HCT116 (cell line): ENCODE measurements at regions not wholly inside any gene's neighbourhood (a gene's known extent, or its start where the extent isn't known, plus 50 kb on each side); places are given as distances from the start of the nearest gene placed in this dataset.

ENCODE experiments used
- ATAC-seq: fragments of 200-7000 bp; cut with Tn5 transposase; 2 replicates; pipeline ENCODE4 v1.9.1; 2020; ENCODE audit warnings: mild to moderate bottlenecking, moderate library complexity
- BruUV-seq: library from RNA; stranded (reverse); fragments of 400-500 nt; replicated peaks from 2 replicates; lab custom pipeline; 2021; lab: Mats Ljungman, UMichigan
- CTCF ChIA-PET: fragments of 300-600 bp; sonication (Branson Sonifier 250); formaldehyde crosslinking; loops from one replicate; lab custom pipeline; 2021; ENCODE audit warnings: antibody characterized with exemption; lab: Charles Lee
- POLR2A ChIA-PET: fragments of 300-600, 350-600 bp; sonication (Branson Sonifier 250); formaldehyde crosslinking; loops from one replicate; lab custom pipeline; 2021; ENCODE audit warnings: antibody characterized with exemption; lab: Charles Lee
- RAD21 ChIA-PET, 2 experiments: fragments of 300-600 bp; sonication (Branson Sonifier 250); formaldehyde crosslinking; loops; one replicate each; lab custom pipeline; 2023; ENCODE audit warnings: low total read pairs in 2 of 2; ENCODE audit not compliant: uncharacterized antibody in 2 of 2, unreplicated experiment in 2 of 2, low non-redundant PET in 1 of 2; lab: Charles Lee
- DNase-seq: peaks from one replicate; pipeline ENCODE4 v3.0.0-alpha.2; 2010; ENCODE audit warnings: low read depth, low spot score
- H2AFZ ChIP-seq: fragments of 200-600 bp; shearing (Covaris generic), sonication (generic); 2 replicates; pipeline ENCODE4 v1.6.1; 2017; ENCODE audit warnings: low read depth, mixed run types, mixed read lengths, antibody characterized with exemption, low read length; ENCODE audit not compliant: poor library complexity, severe bottlenecking
- H3K27ac ChIP-seq: 2 replicates; pipeline ENCODE4 v1.5.1; 2012; ENCODE audit warnings: low read depth, low read length
- H3K27me3 ChIP-seq: fragments of 200-600 bp; sonication (generic); 2 replicates; pipeline ENCODE4 v1.6.1; 2016; ENCODE audit warnings: mixed run types, low read length, mixed read lengths; ENCODE audit not compliant: insufficient read depth
- H3K36me3 ChIP-seq, 2 experiments: fragments of 200-500 bp in 1 of 2; fragments of 200-600 bp in 1 of 2; sonication (Bioruptor generic) in 1 of 2; sonication (generic) in 1 of 2; 2 replicates each; pipeline versions ENCODE4 v1.5.1 to v1.6.1; 2014 to 2016; ENCODE audit warnings: low read length in 2 of 2, inconsistent platforms in 1 of 2, mixed read lengths in 1 of 2, mixed run types in 1 of 2; ENCODE audit not compliant: insufficient read depth in 2 of 2, control insufficient read depth in 1 of 2
- H3K4me1 ChIP-seq, 2 experiments: fragments of 200-600 bp in 1 of 2; sonication (generic) in 1 of 2; 2 replicates each; pipeline versions ENCODE4 v1.5.1 to v1.6.1; 2012 to 2017; ENCODE audit warnings: low read length in 2 of 2, inconsistent platforms in 1 of 2, mild to moderate bottlenecking in 1 of 2, mixed read lengths in 1 of 2, mixed run types in 1 of 2, moderate library complexity in 1 of 2; ENCODE audit not compliant: insufficient read depth in 2 of 2, control insufficient read depth in 1 of 2
- H3K4me2 ChIP-seq: fragments of 200-600 bp; sonication (generic); 2 replicates; pipeline ENCODE4 v1.6.1; 2017; ENCODE audit warnings: mixed run types, low read length, mixed read lengths
- H3K4me3 ChIP-seq, 2 experiments: fragments of 200-600 bp in 1 of 2; sonication (generic) in 1 of 2; replicated peaks in 1 of 2; 2 replicates each; pipeline ENCODE4 v1.5.1; 2011 to 2016; ENCODE audit warnings: low read length in 2 of 2, control low read depth in 1 of 2, low read depth in 1 of 2, mild to moderate bottlenecking in 1 of 2, mixed read lengths in 1 of 2, mixed run types in 1 of 2
- H3K79me2 ChIP-seq: fragments of 200-600 bp; sonication (generic); 2 replicates; pipeline ENCODE4 v1.6.1; 2017; ENCODE audit warnings: mild to moderate bottlenecking, mixed run types, low read length, moderate library complexity, mixed read lengths; ENCODE audit not compliant: insufficient read depth
- H3K9ac ChIP-seq: fragments of 200-600 bp; sonication (generic); 2 replicates; pipeline ENCODE4 v1.6.1; 2016; ENCODE audit warnings: low read length, mixed read lengths
- H3K9me2 ChIP-seq: fragments of 200-600 bp; sonication (generic), shearing (Covaris generic); 2 replicates; pipeline ENCODE4 v1.6.1; 2017; ENCODE audit warnings: mixed run types, mild to moderate bottlenecking, moderate library complexity; ENCODE audit not compliant: insufficient read depth
- H3K9me3 ChIP-seq, 2 experiments: fragments of 200-500 bp in 1 of 2; fragments of 200-600 bp in 1 of 2; sonication (Bioruptor generic) in 1 of 2; sonication (generic) in 1 of 2; 2 replicates each; pipeline ENCODE4 v1.6.1; 2014 to 2017; ENCODE audit warnings: low read length in 2 of 2, mixed read lengths in 2 of 2, inconsistent platforms in 1 of 2, low read depth in 1 of 2, mild to moderate bottlenecking in 1 of 2, mixed run types in 1 of 2, moderate library complexity in 1 of 2; ENCODE audit not compliant: control insufficient read depth in 1 of 2, insufficient read depth in 1 of 2
- H4K20me1 ChIP-seq: fragments of 200-600 bp; sonication (generic), shearing (Covaris generic); 2 replicates; pipeline ENCODE4 v1.6.1; 2017; ENCODE audit warnings: mixed run types, mild to moderate bottlenecking, moderate library complexity; ENCODE audit not compliant: insufficient read depth
- ELF1 ChIP-seq: IDR thresholded peaks from 2 replicates; pipeline ENCODE4 v1.6.1; 2012; ENCODE audit warnings: low read depth, borderline replicate concordance
- EZH2 ChIP-seq: fragments of 200-600 bp; sonication (generic); IDR thresholded peaks from 2 replicates; pipeline ENCODE4 v1.6.1; 2017; ENCODE audit warnings: antibody characterized with exemption, mixed run types
- POLR2A ChIP-seq: IDR thresholded peaks from 2 replicates; pipeline ENCODE4 v1.7.0; 2011; ENCODE audit warnings: borderline replicate concordance; ENCODE audit not compliant: insufficient read depth, insufficient read length; ENCODE audit errors: extremely low read depth
- POLR2AphosphoS5 ChIP-seq: IDR thresholded peaks from 2 replicates; pipeline ENCODE4 v1.6.1; 2011; ENCODE audit warnings: mild to moderate bottlenecking, low read depth, low read length, moderate library complexity
- SP1 ChIP-seq: IDR thresholded peaks from 2 replicates; pipeline ENCODE4 v1.6.1; 2012; ENCODE audit warnings: low read depth
- TCF7L2 ChIP-seq: IDR thresholded peaks from 2 replicates; pipeline ENCODE4 v1.7.0; 2011; ENCODE audit warnings: borderline replicate concordance, inconsistent platforms; ENCODE audit not compliant: insufficient read depth, insufficient read length; ENCODE audit errors: extremely low read depth
- ZFX ChIP-seq: fragments of 450-650 bp; IDR thresholded peaks from 2 replicates; pipeline ENCODE4 v1.6.1; 2017
- intact Hi-C: fragments of 100-400 bp; cut with micrococcal nuclease; formaldehyde crosslinking; loops from 2 replicates; pipeline ENCODE4 v1.10.0; 2022
- TF ChIP-seq, protein P1 (sequence below), 3 experiments: fragments of 200-600 bp in 1 of 3; sonication (generic) in 1 of 3; IDR thresholded peaks in 2 of 3; conservative IDR thresholded peaks in 1 of 3; 2 replicates each; pipeline ENCODE4 v1.5.1; 2012 to 2017; ENCODE audit warnings: low read depth in 2 of 3, low read length in 2 of 3, antibody characterized with exemption in 1 of 3, borderline replicate concordance in 1 of 3, control low read depth in 1 of 3, mild to moderate bottlenecking in 1 of 3, mixed read lengths in 1 of 3, mixed run types in 1 of 3, moderate library complexity in 1 of 3; ENCODE audit not compliant: insufficient read depth in 1 of 3
- TF ChIP-seq, protein P2 (sequence below): IDR thresholded peaks from 2 replicates; pipeline ENCODE4 v1.6.1; 2012; ENCODE audit warnings: low read depth
- TF ChIP-seq, protein P3 (sequence below): IDR thresholded peaks from 2 replicates; pipeline ENCODE4 v1.6.1; 2012

DNA sequence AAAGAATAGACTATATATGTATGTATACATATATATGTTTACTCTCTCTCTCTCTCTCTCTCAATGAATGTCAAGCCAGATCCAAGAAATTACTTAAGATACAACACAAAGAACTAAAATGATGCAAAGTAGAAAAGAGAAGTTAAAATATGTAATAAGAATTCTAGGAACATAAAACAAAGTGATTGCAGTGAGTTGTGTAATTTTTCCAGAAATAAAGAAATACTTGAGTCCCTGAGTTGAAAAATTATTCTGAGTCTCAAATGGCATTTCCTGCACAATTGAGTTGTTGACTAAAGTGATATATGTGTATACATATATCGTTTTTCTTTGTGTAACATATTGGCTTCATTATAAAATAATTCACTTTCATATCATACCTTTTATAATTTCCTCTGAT, 262.4 kb downstream of the INSIG2 start:
- POLR2A ChIA-PET = no interaction called here

More for the DNA sequence above, 262.4 kb downstream of the INSIG2 start:
- DNase-seq (no peak), ATAC-seq (no peak)
- no peaks in the 10 kb centered on the region for H3K27me3 ChIP-seq
- no peaks in the 10 kb centered on the region for H3K4me1 ChIP-seq
- H3K9me2 ChIP-seq = no peaks in the 10 kb centered on the region
- H2AFZ ChIP-seq = no peak overlapping the region
- no peak overlapping the region for H3K4me3 ChIP-seq
- ChIA-PET CTCF (no interaction called here), RAD21 (no interaction called here)
- no peaks in the 10 kb centered on the region for H3K36me3 ChIP-seq
- no peak overlapping the region for H3K4me2 ChIP-seq
- H4K20me1 ChIP-seq = no peaks in the 10 kb centered on the region
- H3K9me3 ChIP-seq = no peaks in the 10 kb centered on the region
- H3K79me2 ChIP-seq = no peaks in the 10 kb centered on the region
- intact Hi-C loops = no loop called here
- H3K27ac ChIP-seq = no peak overlapping the region
- no peak overlapping the region for H3K9ac ChIP-seq
- TF ChIP-seq, protein P1, sequence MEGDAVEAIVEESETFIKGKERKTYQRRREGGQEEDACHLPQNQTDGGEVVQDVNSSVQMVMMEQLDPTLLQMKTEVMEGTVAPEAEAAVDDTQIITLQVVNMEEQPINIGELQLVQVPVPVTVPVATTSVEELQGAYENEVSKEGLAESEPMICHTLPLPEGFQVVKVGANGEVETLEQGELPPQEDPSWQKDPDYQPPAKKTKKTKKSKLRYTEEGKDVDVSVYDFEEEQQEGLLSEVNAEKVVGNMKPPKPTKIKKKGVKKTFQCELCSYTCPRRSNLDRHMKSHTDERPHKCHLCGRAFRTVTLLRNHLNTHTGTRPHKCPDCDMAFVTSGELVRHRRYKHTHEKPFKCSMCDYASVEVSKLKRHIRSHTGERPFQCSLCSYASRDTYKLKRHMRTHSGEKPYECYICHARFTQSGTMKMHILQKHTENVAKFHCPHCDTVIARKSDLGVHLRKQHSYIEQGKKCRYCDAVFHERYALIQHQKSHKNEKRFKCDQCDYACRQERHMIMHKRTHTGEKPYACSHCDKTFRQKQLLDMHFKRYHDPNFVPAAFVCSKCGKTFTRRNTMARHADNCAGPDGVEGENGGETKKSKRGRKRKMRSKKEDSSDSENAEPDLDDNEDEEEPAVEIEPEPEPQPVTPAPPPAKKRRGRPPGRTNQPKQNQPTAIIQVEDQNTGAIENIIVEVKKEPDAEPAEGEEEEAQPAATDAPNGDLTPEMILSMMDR (IDR thresholded peaks at IDR 0.05 in 2 of 3, conservative IDR thresholded peaks at IDR 0.05 in 1 of 3; ENCODE audit: borderline replicate concordance in 1 of 3, insufficient read depth in 1 of 3, low read depth in 2 of 3, low read length in 2 of 3) = no peak
- TF ChIP-seq ZFX (no peak), EZH2 (no peak), POLR2A (no peak), ELF1 (no peak), POLR2AphosphoS5 (no peak), TCF7L2 (no peak), SP1 (no peak)
- TF ChIP-seq, protein P2, sequence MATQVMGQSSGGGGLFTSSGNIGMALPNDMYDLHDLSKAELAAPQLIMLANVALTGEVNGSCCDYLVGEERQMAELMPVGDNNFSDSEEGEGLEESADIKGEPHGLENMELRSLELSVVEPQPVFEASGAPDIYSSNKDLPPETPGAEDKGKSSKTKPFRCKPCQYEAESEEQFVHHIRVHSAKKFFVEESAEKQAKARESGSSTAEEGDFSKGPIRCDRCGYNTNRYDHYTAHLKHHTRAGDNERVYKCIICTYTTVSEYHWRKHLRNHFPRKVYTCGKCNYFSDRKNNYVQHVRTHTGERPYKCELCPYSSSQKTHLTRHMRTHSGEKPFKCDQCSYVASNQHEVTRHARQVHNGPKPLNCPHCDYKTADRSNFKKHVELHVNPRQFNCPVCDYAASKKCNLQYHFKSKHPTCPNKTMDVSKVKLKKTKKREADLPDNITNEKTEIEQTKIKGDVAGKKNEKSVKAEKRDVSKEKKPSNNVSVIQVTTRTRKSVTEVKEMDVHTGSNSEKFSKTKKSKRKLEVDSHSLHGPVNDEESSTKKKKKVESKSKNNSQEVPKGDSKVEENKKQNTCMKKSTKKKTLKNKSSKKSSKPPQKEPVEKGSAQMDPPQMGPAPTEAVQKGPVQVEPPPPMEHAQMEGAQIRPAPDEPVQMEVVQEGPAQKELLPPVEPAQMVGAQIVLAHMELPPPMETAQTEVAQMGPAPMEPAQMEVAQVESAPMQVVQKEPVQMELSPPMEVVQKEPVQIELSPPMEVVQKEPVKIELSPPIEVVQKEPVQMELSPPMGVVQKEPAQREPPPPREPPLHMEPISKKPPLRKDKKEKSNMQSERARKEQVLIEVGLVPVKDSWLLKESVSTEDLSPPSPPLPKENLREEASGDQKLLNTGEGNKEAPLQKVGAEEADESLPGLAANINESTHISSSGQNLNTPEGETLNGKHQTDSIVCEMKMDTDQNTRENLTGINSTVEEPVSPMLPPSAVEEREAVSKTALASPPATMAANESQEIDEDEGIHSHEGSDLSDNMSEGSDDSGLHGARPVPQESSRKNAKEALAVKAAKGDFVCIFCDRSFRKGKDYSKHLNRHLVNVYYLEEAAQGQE = no peak
- TF ChIP-seq, protein P3, sequence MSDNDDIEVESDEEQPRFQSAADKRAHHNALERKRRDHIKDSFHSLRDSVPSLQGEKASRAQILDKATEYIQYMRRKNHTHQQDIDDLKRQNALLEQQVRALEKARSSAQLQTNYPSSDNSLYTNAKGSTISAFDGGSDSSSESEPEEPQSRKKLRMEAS = no peak
- TF ChIP-seq, all 23 proteins: peak for 0
- no TSS peak for BruUV-seq
